HG03095 (cell line): ENCODE measurements at regions not wholly inside any gene's neighbourhood (a gene's known extent, or its start where the extent isn't known, plus 50 kb on each side); places are given as distances from the start of the nearest gene placed in this dataset.
"Not testable (repeated sequence)": the region's sequence is repeated elsewhere in the genome, so short reads cannot be mapped to it uniquely, and the experiment has no call there.

Experiments
- ATAC-seq: cut with Tn5 transposase; IDR thresholded peaks from one replicate; pipeline ENCODE4 v1.9.1; 2021; ENCODE audit warnings: moderate library complexity; ENCODE audit not compliant: unreplicated experiment

DNA sequence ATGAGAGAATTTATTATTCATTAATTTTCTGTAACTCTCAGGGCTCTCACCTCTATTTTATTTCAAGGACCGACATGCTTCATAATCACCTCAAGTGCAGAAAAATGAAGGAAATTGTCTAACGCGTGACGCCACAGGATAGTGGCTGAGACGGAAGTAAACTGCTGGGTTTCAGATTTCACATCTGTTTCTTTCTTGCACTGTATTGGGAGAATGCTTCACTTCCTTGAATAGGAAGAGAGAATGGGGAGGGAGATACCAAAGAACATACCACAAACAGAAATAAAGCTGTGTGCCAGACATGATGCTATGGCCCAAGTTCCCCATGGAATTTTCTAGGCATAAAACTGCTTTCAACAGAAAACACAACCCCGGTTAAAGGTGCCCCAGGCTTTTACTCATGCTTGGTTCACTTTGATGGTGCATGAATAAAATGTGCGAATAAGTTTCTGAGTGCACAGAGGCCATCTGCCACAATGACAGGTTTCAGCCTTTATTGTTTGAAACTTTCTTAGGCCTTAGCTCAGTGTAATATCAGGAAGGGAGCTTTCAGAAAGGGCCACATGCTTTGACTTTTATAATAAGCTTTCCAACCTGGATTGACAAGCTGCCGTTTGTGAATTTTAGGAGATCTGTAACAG is 1116.4 kb downstream of the SOCS6 start:
- ATAC-seq, result no peak

DNA sequence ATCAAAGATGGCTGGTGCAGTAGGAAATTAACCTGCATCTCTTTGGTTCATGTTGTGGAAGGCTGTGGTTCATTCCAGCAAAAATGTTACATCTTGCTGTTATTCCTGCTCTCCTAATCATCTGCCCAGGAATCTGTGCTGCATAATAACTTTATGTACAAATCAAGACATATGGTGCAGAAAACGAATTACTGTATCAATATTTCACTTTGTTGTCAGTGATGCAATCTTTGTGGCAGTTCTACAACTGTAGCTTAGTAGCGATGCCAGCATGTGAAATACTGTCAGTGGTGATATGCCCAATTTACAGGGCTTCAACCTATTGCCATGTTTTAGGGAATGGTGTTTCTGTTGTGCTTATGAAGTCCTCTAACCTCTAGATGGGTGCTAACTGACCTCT is 1114.7 kb downstream of the SOCS6 start:
- ATAC-seq, result no peak

DNA sequence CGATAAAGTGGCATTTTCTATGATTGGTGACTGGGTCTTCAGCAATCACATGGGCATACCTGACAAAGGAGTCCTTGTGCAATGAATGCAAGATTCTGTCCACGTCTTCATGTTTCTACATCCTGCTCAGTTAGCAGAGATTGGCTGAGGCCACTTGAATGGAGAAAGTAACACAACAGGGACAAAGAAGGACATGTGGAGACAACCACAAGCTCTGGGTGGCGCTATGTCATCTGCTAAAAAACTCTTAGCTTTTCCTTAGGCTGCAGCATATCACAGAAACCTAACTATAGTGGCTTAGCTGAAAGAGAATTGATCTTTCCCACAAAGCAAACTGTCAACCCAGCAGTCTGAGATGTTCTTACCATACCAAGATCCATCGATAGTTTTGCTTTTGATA is 1109.7 kb downstream of the SOCS6 start:
- ATAC-seq, result no peak

DNA sequence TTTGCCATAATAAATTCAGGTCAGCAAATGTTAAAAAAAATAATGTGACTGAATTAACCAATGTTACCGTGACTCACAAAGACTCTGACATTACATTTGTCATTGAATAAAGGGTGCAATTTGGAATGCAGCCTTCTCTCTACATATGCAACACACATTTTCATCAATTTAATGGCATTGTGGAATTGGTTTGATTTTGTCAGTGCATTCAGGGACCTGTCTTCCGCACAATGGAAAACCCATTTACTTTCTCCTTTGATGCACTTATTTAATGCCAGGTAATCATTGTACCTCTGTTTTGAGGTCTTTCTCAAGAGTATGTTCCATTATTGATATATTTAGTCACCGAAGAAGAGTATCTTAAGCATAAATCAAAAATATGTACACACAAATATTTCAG is 1099.3 kb downstream of the SOCS6 start:
- no peak for ATAC-seq

DNA sequence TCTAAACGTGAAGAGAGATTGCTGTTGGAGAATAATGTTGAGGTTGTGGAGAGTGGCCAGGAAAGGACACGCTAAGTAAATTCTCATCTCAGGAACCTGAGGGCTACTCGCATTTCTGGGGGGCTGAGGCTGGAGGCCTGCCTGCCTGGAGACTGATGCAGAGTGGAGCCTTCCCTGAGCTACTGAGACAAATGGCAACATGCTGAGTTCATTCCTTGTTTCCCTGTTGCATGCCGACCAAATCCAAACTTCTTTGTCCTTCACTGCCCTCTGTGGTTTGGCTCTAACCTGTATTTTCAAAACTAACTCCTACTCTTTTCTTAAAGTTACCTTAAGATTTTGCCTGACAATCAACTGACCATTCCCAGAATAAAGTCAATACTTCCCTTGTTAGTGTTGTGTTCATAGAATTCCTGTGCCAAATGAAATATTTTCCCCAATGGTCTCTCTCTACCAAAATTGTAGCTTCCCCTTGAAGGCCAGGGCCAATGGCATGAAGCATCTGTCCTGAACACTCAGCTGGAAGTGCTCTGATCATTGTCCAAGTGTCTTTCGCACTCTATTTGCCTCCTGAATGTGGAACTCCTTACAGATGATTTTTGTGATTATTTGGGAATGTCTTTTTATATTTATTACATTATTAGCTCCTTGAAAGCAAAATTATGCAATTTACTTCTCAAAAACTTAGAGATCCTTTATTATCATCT is 1085.6 kb downstream of the SOCS6 start:
- ATAC-seq, result no peak

DNA sequence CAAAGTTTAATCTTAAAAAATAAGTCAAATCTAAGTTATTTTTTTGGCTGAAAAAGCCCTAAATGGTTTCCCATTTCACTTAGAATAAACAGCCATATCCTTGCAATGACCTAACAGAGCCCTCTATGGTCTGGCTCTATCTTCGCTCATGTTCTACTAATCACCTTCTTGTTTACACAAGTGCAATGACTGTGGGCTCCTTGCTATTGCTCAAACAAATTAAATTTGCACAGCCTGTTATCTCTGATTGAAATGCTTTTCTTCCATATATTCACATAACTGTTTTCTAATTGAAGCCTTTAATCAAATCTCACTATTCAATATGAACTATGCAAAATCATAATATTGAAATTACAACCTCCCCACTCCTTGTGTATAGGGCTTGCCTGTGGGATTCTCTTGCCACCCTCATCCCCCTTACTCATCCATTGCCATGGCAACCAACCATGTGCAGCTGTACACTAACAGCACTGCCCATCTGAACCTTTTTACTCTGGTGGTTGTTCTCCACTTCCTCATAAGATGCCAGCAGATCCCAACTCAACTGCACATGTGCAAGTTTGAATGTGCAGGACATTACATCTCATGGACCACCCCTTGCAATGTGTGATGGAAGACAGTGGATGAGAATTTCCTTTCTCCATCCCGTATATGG is 1083.2 kb downstream of the SOCS6 start:
- no peak for ATAC-seq

DNA sequence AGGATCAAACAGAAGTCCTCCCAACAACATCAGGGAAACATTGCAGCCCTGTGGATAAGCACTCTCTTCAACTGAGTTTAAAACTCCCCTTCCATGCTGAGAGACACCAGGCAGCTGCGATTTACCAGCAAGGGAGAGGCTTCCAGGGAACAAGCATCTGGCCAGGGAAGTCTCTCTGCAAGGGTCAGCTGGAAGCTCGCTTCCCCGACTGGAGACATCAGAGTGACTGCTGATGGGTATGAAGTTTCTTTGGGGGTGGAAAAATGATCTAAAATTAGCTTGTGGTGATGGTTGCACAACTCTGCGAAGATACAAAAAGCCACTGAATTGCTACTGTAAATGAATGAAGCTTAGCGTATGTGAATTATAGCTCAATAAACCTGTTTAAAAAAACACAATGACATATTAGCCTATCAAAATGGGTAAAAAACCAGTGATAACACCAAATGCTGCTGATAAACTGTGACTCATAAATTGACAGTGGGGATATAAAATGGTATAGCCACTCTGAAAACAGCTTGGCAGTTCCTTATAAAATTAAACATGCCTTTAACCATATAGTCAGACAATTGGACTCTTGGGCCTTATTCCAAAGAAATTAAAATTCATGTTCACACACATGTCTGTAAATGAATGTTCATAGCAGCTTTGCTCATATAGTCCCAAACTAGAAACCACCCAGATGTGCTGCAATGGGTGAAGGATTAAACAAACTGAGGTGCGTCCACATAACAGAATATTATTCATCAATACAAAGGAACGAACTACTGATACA is 1082.0 kb downstream of the SOCS6 start:
- ATAC-seq, result no peak

DNA sequence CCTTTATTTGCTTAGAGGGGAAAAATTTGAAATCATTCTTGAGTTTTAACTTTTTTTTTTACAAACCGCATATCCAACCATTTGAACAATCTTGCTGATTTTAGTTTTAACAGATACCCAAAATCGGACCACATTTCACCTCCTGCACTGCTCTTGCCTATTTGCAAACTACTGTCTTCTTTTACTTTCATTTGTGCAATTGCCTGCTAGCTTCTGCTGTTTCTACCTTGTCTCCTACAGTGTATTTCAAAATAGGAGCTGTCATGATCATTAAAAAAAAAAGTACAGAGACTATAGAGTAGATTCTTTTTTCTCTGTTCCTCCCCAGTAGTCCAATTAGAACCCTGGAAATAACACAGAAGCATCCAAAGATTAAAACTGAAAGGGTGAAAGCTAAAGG is 1081.2 kb downstream of the SOCS6 start:
- ATAC-seq, result no peak

DNA sequence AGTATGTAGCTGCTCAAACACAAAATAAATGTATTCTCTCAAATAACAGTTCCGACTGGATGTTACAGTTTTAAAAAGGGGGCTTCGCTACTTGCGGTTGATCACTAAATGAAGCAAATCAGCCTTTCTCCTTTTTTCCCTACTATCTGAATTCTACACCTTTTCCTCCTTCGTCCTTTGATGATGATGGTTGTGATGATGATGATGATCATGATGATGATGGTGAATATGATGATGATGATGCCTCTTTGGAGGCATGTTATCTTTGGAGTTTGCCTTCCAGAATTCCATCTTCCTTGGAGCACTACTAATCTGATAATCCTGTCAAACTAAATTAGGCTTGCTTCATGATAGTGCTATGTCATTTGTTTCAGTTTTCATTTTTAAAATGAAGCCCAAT is 1073.3 kb downstream of the SOCS6 start:
- ATAC-seq, result no peak

DNA sequence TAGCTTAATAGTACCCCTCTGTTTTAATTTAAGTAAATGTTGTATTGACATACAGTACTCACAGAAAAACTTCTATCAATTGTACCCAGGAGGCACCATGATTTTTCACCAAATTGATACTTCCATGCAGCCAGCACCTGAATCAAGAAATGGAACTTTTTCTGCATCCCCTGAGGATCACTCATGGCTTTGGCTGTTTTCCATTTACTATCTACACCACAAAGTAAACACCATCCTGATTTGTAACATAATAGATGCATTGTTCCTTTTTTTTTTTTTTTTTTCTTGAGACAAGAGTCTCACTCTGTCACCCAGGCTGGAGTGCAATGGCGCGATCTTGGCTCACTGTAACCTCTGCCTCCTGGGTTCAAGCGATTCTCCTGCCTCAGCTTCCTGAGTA is 1066.8 kb downstream of the SOCS6 start:
- ATAC-seq, result not testable (repeated sequence)

DNA sequence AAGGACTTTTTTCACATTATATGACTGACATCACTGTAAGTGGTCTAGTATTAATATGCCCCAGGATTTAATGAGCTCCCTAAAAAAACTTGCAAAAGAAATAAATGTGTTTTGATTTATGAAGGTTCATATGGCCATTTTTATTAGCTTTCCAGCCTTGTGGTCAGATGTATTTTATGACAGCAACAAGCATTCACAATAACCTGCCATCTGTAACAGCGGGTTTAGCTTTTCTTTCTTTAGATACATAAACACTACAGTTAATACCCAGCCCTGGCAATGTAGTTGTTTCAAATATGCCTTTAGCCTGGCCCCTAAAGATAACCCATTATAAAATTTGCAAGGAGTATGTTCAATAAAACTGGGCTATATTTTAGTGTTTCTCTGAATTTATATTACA is 1063.8 kb downstream of the SOCS6 start:
- ATAC-seq, result no peak

DNA sequence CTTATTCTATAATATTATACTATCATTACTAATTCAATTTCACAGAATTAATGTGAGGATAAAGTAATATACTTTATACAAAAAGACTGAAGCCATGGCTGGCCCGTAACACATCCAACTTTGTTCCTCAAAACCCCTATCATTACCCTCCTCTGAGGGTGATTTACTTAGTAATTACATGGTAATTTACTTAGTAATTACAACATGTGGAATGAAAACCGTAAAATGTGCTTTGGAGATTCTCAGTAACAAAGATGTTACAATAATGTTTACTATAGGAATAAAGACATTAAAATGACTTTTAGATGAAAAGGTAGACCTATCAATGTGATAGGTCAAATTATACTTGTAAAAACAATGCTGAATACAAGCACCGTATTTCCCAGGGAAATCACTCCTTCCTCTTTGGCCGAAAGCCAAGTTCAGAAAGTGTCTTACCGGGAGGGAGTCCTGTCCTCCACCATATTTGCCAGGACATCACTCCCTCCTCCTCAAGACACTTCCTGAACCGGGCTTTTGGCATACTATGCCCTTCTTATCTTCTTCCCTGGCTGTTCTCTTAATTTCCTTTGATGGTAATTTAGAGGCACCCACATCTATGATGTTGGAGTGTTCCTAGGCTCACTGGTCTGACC is 1047.8 kb downstream of the SOCS6 start:
- no peak for ATAC-seq

DNA sequence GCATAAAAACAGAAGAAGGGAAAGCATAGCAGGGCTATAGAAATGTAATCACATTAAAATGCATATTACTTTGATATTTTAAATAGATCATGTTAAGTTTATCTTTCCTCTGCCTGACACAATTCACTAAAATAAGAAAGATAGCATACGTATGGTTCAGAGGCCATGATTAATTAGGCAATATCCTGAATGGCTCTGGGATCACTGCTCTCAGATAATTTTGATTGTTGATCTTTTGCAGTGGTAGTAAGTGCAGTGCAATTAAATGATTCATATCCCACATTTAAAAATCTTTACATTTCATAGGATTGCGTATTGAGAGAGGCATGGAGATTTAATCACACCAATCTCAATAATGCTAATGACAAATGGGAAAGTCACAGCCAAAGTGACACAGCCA is 1040.7 kb downstream of the SOCS6 start:
- no peak for ATAC-seq

DNA sequence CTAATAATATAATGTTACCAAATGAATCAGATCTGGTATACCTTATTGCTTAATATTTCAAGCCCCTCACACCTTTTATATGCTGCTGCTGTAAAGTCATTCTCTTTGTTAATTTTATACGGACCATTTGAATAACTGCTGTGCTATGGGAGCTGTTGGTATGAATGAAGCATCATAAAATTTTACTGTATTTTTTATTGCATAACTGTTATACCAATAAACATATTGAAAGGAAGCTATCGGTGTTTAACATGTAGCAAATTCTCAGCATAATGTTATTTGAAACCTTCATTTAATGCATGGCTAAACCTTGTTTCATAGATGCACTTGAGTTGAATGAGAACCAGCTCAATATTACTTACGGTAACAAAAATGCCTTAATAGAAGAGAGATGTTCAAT is 1040.3 kb downstream of the SOCS6 start:
- ATAC-seq, result no peak

DNA sequence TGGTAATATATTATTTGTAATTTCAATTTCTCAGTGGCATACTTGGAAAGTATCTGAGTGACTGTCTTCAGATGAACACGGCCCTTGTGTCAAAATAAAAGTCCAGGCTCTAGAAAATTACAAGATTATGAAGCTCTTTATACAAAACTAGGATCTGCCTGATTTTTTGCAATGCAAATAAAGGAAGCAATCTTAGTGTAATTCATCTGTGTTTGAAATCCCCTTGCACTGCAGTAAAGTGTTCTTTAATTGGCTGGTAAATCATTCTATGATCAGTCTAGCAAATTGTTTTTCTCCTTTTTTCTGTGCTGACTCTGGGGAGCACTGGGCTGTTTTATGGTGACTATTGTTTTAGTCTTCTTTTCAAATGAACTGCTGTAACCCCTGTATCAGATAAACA is 1039.0 kb downstream of the SOCS6 start:
- no peak for ATAC-seq

DNA sequence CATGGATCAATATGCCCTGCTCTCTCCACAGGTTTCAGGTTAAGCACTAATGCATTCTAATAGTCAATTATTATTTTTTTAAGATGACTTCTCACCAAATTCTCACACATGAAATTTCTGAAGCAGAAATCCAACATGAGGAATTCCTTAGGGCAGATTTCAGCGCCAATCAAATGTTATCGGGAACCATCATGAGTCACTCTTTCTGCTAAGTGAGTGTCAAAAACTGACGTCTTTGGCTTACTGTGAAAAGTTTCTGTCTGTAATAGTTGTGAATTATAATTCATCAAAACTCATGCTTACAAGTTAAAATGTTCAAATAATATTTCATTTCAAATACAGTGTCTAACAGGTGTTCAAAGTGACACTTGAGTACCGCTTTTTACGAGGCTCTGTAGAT is 1038.6 kb downstream of the SOCS6 start:
- ATAC-seq, result no peak

DNA sequence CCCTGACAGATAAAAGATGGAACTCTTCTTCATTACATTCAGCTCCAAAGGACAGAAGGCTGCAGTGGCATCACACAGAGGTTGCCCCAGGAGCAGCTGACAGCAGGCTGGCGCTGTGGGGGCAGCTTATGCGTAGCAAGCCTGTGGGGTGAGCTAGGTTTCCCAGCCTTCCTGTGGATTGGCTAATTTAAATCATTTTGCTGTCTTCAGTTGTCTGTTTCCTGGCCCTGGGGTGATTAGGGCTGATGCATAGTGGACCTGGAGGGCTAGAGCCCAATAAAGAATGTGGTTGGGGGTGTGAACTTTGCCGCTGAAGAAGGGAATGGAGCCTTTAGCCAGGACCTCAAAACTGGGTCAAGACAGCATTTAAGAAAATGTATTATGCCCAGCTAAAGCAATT is 1038.0 kb downstream of the SOCS6 start:
- no peak for ATAC-seq

DNA sequence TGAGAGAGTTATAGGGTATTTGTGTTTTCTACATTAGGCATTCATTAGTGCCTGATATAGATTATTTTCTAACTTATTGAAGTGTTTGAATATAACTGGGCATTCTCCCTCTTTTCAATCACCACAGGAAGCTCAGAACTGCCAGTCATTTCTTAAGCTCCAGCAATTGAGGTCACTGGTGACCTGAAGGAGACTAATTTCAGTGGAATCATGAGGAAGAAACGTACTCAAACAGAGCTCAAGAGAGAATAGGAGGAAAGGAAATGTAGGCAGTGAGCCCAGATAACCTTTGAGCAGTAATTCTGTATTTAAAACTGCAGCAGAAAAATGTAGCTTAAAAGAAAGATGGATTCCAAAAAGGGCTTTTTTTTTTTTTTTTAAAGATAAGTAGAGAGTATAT is 1035.5 kb downstream of the SOCS6 start:
- ATAC-seq, result no peak

DNA sequence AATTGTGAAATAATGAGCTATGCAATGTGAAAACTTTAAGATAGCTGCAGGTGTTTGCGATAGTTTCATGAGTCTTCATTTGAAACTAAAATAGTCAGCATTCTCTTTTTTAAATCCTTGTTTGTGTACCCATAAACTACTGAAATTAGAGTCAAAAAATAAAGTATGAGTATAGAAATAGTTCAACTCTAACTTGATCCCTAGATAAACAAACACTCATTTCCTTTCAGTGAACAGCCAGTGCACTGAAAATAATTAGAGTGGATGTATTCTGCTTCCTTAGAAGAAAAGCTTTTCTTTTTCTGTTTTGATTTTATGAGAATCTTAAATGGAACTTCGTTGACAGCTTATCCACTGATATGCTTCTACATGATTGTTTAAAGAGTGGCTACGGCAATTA is 1033.4 kb downstream of the SOCS6 start:
- ATAC-seq, result no peak

DNA sequence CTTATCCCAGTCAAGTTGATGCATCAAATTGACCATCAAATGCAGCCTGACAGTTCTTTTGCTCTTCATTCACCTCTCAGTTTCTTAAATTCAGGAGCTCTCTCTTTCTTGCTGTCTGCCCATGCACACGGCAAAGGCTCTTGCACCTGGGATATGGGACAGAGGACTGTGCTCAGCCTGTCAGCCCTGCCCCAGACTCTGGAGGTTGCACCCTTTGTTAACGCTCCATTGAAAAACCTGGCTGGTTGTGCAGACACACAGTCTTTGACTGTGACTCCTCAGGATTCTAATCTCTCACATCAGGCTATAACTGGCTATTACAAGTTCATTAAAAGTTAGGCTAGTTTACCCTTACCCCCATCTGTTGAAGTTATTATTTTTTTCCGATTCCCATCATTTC is 1032.5 kb downstream of the SOCS6 start:
- no peak for ATAC-seq

DNA sequence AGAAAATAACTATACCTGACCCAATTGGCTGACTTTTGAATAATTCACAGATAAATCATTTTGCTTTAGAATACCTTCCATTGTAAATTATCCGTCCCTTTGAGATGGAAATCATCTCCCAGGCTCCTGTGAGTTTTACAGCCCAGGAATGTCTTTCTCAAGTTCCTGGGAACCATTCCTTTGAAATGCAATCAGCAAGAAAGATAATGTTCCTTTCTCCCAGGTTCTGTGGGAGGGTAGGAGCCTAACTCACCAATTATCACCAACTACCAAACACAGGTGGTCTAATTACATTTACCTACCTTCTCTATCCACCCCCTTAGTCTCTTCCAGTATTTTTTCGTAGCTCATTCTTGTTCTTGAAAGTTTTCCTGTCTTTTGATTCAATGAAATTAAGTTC is 1016.0 kb downstream of the SOCS6 start:
- no peak for ATAC-seq
